Epithelial cell of proximal tubule (primary cell): ENCODE measurements at regions not wholly inside any gene's neighbourhood (a gene's known extent, or its start where the extent isn't known, plus 50 kb on each side); places are given as distances from the start of the nearest gene placed in this dataset.

ENCODE experiments used
- DNase-seq: peaks from one replicate; pipeline ENCODE4 v3.0.0-alpha.2; 2011; ENCODE audit warnings: low read depth
- H3K4me3 ChIP-seq: 2 replicates; pipeline ENCODE4 v1.5.1; 2011; ENCODE audit warnings: low read depth, mild to moderate bottlenecking, low read length
- TF ChIP-seq, protein P1 (sequence below): conservative IDR thresholded peaks from 2 replicates; pipeline ENCODE4 v1.5.1; 2012; ENCODE audit warnings: low read depth, mild to moderate bottlenecking, low read length

DNA sequence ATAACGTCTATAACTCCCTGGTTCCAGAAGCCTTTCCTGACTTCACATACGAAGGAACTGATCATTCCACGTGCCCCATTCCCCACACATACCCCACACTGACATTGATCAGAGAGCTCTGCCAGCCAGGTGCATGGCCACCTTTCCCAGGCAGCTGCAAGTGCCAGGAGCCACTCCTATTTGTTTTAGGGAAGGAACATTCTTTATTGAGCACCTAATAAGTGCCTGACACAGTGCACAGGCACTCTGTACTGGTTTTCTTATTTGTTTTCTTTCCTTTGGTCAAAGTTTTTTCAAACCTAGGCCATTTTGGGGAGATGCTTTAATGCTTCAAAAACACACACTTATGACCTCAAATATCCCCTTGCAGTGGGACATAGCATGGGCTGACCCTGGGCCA lies 50.0 kb downstream of the PITPNM2 start:
- H3K4me3 ChIP-seq = no peak overlapping the region
- DNase-seq = no peak
- TF ChIP-seq, protein P1, sequence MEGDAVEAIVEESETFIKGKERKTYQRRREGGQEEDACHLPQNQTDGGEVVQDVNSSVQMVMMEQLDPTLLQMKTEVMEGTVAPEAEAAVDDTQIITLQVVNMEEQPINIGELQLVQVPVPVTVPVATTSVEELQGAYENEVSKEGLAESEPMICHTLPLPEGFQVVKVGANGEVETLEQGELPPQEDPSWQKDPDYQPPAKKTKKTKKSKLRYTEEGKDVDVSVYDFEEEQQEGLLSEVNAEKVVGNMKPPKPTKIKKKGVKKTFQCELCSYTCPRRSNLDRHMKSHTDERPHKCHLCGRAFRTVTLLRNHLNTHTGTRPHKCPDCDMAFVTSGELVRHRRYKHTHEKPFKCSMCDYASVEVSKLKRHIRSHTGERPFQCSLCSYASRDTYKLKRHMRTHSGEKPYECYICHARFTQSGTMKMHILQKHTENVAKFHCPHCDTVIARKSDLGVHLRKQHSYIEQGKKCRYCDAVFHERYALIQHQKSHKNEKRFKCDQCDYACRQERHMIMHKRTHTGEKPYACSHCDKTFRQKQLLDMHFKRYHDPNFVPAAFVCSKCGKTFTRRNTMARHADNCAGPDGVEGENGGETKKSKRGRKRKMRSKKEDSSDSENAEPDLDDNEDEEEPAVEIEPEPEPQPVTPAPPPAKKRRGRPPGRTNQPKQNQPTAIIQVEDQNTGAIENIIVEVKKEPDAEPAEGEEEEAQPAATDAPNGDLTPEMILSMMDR = no peak

DNA sequence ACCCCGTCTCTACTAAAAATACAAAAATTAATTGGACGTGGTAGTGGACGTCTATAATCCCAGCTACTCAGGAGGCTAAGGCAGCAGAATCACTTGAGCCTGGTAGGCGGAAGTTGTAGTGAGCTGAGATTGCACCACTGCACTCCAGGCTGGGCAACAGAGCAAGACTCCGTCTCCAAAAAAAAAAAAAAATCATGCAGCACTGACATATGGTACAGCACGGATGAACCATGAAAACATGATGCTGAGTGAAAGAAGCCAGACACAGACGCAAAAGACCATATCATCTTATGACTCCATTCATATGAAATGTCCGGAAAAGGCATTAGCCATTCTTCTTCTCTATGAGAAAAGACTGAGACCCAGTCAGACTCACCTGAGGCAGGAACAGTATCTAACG lies 50.4 kb downstream of the PITPNM2 start:
- no peak for DNase-seq
- TF ChIP-seq, protein P1 = no peak
- H3K4me3 ChIP-seq = no peak overlapping the region

DNA sequence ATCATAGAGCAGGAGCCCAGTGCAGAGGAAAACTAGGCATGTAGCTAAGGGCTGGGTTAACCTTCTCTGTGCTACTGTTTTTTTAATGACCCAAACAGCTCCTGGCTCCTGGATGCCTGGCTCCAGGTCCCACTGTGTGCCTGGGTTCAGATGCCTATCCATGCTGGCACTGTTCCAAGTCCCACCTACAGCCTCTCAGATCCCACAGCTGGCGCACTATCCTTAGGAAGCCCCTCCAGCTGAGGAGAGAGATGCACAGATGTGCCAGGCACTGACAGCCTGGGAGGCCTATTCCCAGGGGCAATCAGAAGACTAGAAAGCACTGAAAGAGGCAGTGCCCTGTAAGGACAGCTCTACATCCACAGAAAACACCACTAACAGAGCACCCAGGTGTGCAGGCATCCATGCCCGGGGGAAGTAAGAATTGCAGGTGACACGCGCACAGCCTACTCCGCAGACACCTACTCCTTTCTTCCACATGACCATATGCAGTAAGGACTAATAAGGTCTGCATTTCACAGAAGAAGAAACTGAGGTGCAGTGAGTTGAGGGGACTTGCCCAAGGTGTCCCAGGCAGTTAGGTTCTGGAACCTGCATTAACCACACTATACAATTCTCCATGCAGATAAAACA lies 51.2 kb downstream of the PITPNM2 start:
- no peak overlapping the region for H3K4me3 ChIP-seq
- TF ChIP-seq, protein P1 = no peak
- no peak for DNase-seq

DNA sequence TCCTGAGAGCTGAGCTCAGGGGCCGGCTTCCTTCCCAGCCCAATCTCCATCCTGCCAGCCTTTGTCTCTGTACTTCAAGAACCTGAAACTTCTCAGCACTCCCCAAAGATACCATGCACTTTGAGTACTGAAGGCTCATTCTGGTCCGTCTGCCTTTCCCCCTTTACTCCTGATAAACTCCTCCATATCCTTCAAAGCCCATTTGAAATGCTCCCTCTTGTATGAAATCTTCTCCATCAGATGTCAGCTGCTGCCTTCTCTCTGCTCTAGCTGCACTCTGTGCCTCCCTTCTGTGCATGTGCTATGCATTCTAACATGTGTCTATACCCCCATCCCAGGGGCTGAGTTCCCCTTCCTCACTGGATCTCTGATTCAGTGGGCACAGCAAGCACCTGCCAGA lies 52.1 kb downstream of the PITPNM2 start:
- H3K4me3 ChIP-seq = no peak overlapping the region
- DNase-seq = no peak
- TF ChIP-seq, protein P1 = no peak

DNA sequence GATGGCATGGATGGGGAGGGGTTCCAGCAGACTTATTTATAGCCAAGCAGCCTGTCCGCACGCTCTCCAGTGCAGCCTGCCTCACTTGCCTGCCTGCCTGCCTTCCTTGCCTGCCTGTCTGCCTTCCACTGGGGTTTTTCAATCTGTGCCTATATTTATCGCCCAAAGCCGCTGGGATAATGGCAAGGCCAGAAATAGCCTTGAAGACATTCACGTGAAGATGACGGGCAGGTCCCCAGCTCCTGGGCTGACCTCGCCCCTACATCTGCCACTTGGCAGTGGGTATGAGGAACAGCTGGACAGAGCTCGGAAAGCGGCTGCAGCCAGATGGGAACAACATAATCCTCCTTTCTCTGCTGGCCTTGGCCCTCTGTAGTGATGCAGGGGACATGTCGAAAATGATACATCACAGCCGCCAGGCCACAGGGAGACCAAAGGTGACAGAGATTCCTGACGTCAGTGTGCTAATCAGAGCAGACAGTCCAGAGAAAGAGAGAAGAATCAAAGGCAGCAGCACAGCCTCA lies 53.3 kb downstream of the PITPNM2 start:
- no peak overlapping the region for H3K4me3 ChIP-seq
- TF ChIP-seq, protein P1 = no peak
- no peak for DNase-seq

DNA sequence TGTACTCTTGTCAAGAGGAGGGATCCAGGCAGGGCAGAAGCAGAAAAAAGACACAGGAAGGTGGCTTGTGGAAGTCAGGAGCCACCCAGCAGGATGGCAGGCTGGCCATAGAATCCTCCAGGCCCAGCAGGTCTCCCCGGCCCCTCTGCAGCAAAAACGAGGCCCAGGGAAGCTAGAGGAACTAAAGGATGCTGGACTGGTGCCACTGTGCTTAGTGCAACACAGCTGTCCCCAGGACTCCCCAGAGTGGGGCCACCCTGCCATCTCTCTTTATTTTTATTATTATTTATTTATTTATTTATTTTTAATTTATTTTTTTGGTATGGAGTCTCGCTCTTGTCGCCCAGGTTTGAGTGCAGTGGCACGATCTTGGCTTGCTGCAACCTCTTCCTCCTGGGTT lies 54.1 kb downstream of the PITPNM2 start:
- DNase-seq = no peak
- TF ChIP-seq, protein P1 = no peak
- no peak overlapping the region for H3K4me3 ChIP-seq

DNA sequence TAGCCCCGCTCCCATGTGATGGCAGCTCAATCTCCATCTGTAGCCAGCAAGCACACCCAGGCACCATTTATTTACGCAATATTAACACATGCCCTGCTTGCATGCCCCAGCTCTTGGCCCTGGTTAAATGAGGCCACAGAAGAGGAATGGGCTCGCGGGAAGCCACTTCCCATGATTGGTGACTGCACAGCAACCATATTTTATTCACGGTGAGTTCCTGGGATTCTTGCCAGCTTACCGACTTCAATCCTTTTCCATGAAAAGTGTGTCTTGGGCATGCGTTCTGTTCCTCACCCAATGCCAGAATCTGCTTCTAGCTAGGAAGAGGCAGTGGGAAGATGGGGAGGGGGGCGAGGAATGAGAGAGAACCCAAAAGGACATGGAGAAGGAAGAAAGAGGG lies 54.7 kb downstream of the PITPNM2 start:
- DNase-seq = no peak
- no peak overlapping the region for H3K4me3 ChIP-seq
- TF ChIP-seq, protein P1 = no peak
